GM18861 (cell line): ENCODE measurements at regions not wholly inside any gene's neighbourhood (a gene's known extent, or its start where the extent isn't known, plus 50 kb on each side); places are given as distances from the start of the nearest gene placed in this dataset.

ENCODE experiments used
- ATAC-seq: cut with Tn5 transposase; IDR thresholded peaks from one replicate; pipeline ENCODE4 v1.9.1; 2021; ENCODE audit not compliant: unreplicated experiment

GRCh38 chr9:28287455-28287854 is 714.2 kb upstream of the C9orf72 start:
- ATAC-seq, result no peak

- ATAC-seq, result no peak
These were observed 716.5 kb upstream of the C9orf72 start for GRCh38 chr9:28289746-28290145.

GRCh38 chr9:28293369-28294090 is 720.2 kb upstream of the C9orf72 start:
- ATAC-seq, result no peak

- ATAC-seq, result no peak
These were observed 728.0 kb upstream of the C9orf72 start for GRCh38 chr9:28301281-28301680.

- no peak for ATAC-seq
These were observed 744.5 kb upstream of the C9orf72 start for GRCh38 chr9:28317745-28318144.

GRCh38 chr9:28318515-28318914 is 745.2 kb upstream of the C9orf72 start:
- ATAC-seq, result no peak

GRCh38 chr9:28319981-28320380 is 746.7 kb upstream of the C9orf72 start:
- no peak for ATAC-seq

GRCh38 chr9:28320616-28321015 is 747.3 kb upstream of the C9orf72 start:
- no peak for ATAC-seq

GRCh38 chr9:28329323-28329722 is 756.0 kb upstream of the C9orf72 start:
- ATAC-seq, result no peak

GRCh38 chr9:28332648-28333047 is 759.4 kb upstream of the C9orf72 start:
- ATAC-seq, result no peak

GRCh38 chr9:28341913-28342312 is 768.6 kb upstream of the C9orf72 start:
- ATAC-seq, result no peak

- ATAC-seq, result no peak
These were observed 769.6 kb upstream of the C9orf72 start for GRCh38 chr9:28342815-28343338.

- no peak for ATAC-seq
These were observed 789.9 kb upstream of the C9orf72 start for GRCh38 chr9:28363151-28363562.

- ATAC-seq, result no peak
These were observed 791.8 kb upstream of the C9orf72 start for GRCh38 chr9:28365020-28365640.

GRCh38 chr9:28365728-28366127 is 792.4 kb upstream of the C9orf72 start:
- no peak for ATAC-seq

GRCh38 chr9:28378231-28378630 is 805.0 kb upstream of the C9orf72 start:
- ATAC-seq, result no peak

GRCh38 chr9:28379082-28379481 is 805.8 kb upstream of the C9orf72 start:
- ATAC-seq, result no peak

GRCh38 chr9:28389411-28389810 is 816.1 kb upstream of the C9orf72 start:
- no peak for ATAC-seq

- ATAC-seq, result no peak
These were observed 821.5 kb upstream of the C9orf72 start for GRCh38 chr9:28394774-28395173.

- no peak for ATAC-seq
These were observed 822.8 kb upstream of the C9orf72 start for GRCh38 chr9:28396058-28396457.

GRCh38 chr9:28407351-28407750 is 834.1 kb upstream of the C9orf72 start:
- no peak for ATAC-seq

- ATAC-seq, result no peak
These were observed 836.6 kb upstream of the C9orf72 start for GRCh38 chr9:28409919-28410318.

- no peak for ATAC-seq
These were observed 837.1 kb upstream of the C9orf72 start for GRCh38 chr9:28410411-28410810.
